Upper lobe of left lung (tissue), 4 donors: ENCODE measurements at regions not wholly inside any gene's neighbourhood (a gene's known extent, or its start where the extent isn't known, plus 50 kb on each side); places are given as distances from the start of the nearest gene placed in this dataset.

Experiments used
- POLR2A ChIP-seq, 4 donors: fragments of 450-650 bp; IDR thresholded peaks; one replicate each; pipeline ENCODE4 v1.5.1; 2016 to 2017; ENCODE audit warnings: antibody characterized with exemption in 4 of 4, mild to moderate bottlenecking in 2 of 4
- TF ChIP-seq, protein P1 (sequence below), 6 experiments: fragments of 450-650 bp in 4 of 6; fragments of 200-600 bp in 2 of 6; sonication (generic) in 2 of 6; IDR thresholded peaks; one replicate each; pipeline ENCODE4 v1.5.1; 2016 to 2019; ENCODE audit warnings: antibody characterized with exemption in 6 of 6

DNA sequence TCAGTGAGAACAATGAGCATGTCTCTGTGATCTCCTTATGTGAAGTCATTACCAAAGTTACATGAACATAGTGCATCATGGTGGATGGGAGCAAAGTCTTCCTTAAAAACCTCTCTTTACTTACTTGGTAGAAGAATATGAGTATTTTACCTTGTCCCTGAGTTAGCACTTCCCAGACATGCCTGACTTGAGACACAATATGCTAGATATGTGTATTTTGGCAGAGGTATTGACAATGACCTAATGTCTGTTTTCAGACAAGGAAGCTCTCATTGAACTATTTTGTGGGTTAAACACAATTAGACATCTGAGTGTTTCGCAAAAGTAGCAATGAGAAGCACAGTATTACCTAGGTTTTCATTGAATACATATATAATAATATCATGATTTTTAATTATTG lies 99.1 kb upstream of the MC4R start:
- TF ChIP-seq, protein P1, sequence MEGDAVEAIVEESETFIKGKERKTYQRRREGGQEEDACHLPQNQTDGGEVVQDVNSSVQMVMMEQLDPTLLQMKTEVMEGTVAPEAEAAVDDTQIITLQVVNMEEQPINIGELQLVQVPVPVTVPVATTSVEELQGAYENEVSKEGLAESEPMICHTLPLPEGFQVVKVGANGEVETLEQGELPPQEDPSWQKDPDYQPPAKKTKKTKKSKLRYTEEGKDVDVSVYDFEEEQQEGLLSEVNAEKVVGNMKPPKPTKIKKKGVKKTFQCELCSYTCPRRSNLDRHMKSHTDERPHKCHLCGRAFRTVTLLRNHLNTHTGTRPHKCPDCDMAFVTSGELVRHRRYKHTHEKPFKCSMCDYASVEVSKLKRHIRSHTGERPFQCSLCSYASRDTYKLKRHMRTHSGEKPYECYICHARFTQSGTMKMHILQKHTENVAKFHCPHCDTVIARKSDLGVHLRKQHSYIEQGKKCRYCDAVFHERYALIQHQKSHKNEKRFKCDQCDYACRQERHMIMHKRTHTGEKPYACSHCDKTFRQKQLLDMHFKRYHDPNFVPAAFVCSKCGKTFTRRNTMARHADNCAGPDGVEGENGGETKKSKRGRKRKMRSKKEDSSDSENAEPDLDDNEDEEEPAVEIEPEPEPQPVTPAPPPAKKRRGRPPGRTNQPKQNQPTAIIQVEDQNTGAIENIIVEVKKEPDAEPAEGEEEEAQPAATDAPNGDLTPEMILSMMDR (IDR thresholded peaks at IDR 0.05) = no peak
- TF ChIP-seq POLR2A (IDR thresholded peaks at IDR 0.05) = no peak
